Natural killer cell (primary cell): ENCODE measurements at regions not wholly inside any gene's neighbourhood (a gene's known extent, or its start where the extent isn't known, plus 50 kb on each side); places are given as distances from the start of the nearest gene placed in this dataset.

Source experiments
- ATAC-seq, 3 donors: fragments of 150-1000 bp in 2 of 3; fragments of 200-7000 bp in 1 of 3; cut with Tn5 transposase; 1 replicate in 1 of 3; 2 replicates in 2 of 3; pipeline ENCODE4 v1.10.0; 2021; ENCODE audit warnings: mild to moderate bottlenecking in 2 of 3, moderate library complexity in 2 of 3
- DNase-seq, 2 donors: peaks; one replicate each; pipeline versions ENCODE4 v3.0.0 to v3.0.0-alpha.2; 2013 to 2021; ENCODE audit warnings: mixed read lengths in 1 of 2
- H3K27ac ChIP-seq: one replicate; pipeline ENCODE4 v1.5.1; 2013; ENCODE audit warnings: mild to moderate bottlenecking, low read length
- H3K27me3 ChIP-seq: one replicate; pipeline ENCODE4 v1.6.1; 2013; ENCODE audit warnings: low read length; ENCODE audit not compliant: control insufficient read depth, insufficient read depth
- H3K36me3 ChIP-seq: one replicate; pipeline ENCODE4 v1.6.1; 2013; ENCODE audit warnings: low read length; ENCODE audit not compliant: control insufficient read depth, insufficient read depth
- H3K4me1 ChIP-seq: one replicate; pipeline ENCODE4 v1.6.1; 2013; ENCODE audit warnings: low read length; ENCODE audit not compliant: control insufficient read depth, insufficient read depth
- H3K4me3 ChIP-seq: one replicate; pipeline ENCODE4 v1.5.1; 2013; ENCODE audit warnings: low read length
- H3K9me3 ChIP-seq: one replicate; pipeline ENCODE4 v1.6.1; 2013; ENCODE audit warnings: low read length; ENCODE audit not compliant: control insufficient read depth, insufficient read depth
- H3K27ac Mint-ChIP-seq, 2 donors: one replicate each; pipeline ENCODE4 v1.8.0; 2022; ENCODE audit warnings: mild to moderate bottlenecking in 2 of 2, mixed read lengths in 2 of 2, moderate library complexity in 1 of 2
- H3K27me3 Mint-ChIP-seq, 2 donors: one replicate each; pipeline ENCODE4 v1.8.0; 2022; ENCODE audit warnings: low read depth in 2 of 2, mixed read lengths in 2 of 2
- H3K36me3 Mint-ChIP-seq: one replicate; pipeline ENCODE4 v1.8.0; 2022; ENCODE audit warnings: mixed read lengths
- H3K4me1 Mint-ChIP-seq, 2 donors: one replicate each; pipeline ENCODE4 v1.8.0; 2022; ENCODE audit warnings: mixed read lengths in 2 of 2
- H3K4me3 Mint-ChIP-seq: one replicate; pipeline ENCODE4 v1.8.0; 2022; ENCODE audit warnings: mild to moderate bottlenecking, moderate library complexity, mixed read lengths
- H3K9me3 Mint-ChIP-seq, 2 donors: one replicate each; pipeline ENCODE4 v1.8.0; 2022; ENCODE audit warnings: mixed read lengths in 2 of 2
- WGBS: methylation state at CpG from one replicate; pipeline ENCODE4 v1.1.7; 2013; ENCODE audit warnings: missing lambda C conversion rate; ENCODE audit not compliant: insufficient coverage; 5-methylcytosine and 5-hydroxymethylcytosine counted together
- intact Hi-C: fragments of 100-400 bp; cut with micrococcal nuclease; formaldehyde crosslinking; loops from one replicate; pipeline ENCODE4 v1.14.2; 2022
- TF ChIP-seq, protein P1 (sequence below): fragments of 200-600 bp; IDR thresholded peaks from one replicate; pipeline ENCODE4 v1.8.0; 2022; ENCODE audit warnings: antibody characterized with exemption

DNA sequence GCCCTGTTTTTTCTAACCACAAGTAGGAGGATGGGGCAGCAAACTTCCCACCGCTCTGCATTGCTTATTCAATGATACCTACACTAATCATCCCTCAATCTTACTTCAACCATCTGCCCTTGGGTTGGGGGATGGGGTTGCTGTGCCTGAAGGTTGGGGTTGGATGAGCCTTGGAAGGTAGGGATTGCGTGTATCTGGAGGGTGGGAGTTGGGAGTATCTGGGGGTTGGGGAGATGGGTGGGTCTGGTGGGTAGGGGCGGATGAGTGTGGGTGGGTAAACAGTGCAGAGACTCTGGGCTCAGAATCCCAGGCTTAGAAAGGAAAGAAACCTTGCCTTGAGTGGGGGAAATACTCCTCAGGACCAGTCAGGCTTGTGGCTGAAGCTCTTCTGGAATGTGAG lies 467.4 kb downstream of the DIRAS2 start:
- Mint-ChIP-seq H3K4me3 (no peak overlapping the region), H3K4me1 (no peaks in the 10 kb centered on the region), H3K36me3 (peaks cover 5% of the 10 kb centered on the region), H3K27me3 (peaks cover 6 to 16% of the 10 kb centered on the region in 2 donors), H3K9me3 (peaks cover 0 to 2% of the 10 kb centered on the region in 2 donors), H3K27ac (no peak overlapping the region)
- DNase-seq (no peak), ATAC-seq (no peak)
- Histone ChIP-seq H3K27ac (no peak overlapping the region), H3K4me1 (no peaks in the 10 kb centered on the region), H3K9me3 (no peaks in the 10 kb centered on the region), H3K36me3 (no peaks in the 10 kb centered on the region), H3K4me3 (no peak overlapping the region), H3K27me3 (no peaks in the 10 kb centered on the region)
- TF ChIP-seq, protein P1, sequence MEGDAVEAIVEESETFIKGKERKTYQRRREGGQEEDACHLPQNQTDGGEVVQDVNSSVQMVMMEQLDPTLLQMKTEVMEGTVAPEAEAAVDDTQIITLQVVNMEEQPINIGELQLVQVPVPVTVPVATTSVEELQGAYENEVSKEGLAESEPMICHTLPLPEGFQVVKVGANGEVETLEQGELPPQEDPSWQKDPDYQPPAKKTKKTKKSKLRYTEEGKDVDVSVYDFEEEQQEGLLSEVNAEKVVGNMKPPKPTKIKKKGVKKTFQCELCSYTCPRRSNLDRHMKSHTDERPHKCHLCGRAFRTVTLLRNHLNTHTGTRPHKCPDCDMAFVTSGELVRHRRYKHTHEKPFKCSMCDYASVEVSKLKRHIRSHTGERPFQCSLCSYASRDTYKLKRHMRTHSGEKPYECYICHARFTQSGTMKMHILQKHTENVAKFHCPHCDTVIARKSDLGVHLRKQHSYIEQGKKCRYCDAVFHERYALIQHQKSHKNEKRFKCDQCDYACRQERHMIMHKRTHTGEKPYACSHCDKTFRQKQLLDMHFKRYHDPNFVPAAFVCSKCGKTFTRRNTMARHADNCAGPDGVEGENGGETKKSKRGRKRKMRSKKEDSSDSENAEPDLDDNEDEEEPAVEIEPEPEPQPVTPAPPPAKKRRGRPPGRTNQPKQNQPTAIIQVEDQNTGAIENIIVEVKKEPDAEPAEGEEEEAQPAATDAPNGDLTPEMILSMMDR: no peak
- WGBS: 93% methylated on average over 2 of the region's 3 CpGs
- intact Hi-C loops: no loop called here

DNA sequence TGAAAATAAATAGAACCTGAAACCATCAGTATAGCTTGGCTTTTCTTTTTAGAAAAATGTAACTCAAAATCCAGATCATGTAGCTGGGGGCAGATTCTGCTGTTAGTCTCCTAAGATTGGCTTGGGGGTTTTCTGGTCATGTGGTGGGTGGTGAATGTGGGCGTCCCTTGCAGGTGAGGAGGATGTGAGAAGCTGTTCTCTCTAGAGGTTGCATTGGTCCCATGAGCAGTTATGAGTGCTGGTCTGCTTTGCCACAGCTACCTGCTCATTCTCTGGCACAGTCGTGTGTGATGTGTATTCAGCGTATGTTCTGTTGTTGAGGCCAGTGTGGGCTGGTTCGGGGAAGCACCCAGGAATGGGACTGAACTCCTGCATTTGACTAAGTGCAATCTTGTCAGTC lies 466.8 kb downstream of the DIRAS2 start:
- 71% methylated on average over 4 of the region's 4 CpGs for WGBS
- Histone ChIP-seq H3K36me3 (no peaks in the 10 kb centered on the region), H3K9me3 (no peaks in the 10 kb centered on the region), H3K27ac (no peak overlapping the region), H3K27me3 (no peaks in the 10 kb centered on the region), H3K4me1 (no peaks in the 10 kb centered on the region), H3K4me3 (no peak overlapping the region)
- peaks cover 2% of the 10 kb centered on the region for H3K36me3 Mint-ChIP-seq
- intact Hi-C loops: no loop called here
- peaks cover 0 to under 1% of the 10 kb centered on the region in 2 donors for H3K9me3 Mint-ChIP-seq
- DNase-seq (no peak), ATAC-seq (no peak)
- peaks cover 10 to 12% of the 10 kb centered on the region in 2 donors for H3K27me3 Mint-ChIP-seq
- H3K27ac Mint-ChIP-seq: no peak overlapping the region
- TF ChIP-seq, protein P1: no peak
- H3K4me3 Mint-ChIP-seq: no peak overlapping the region
- no peaks in the 10 kb centered on the region for H3K4me1 Mint-ChIP-seq

DNA sequence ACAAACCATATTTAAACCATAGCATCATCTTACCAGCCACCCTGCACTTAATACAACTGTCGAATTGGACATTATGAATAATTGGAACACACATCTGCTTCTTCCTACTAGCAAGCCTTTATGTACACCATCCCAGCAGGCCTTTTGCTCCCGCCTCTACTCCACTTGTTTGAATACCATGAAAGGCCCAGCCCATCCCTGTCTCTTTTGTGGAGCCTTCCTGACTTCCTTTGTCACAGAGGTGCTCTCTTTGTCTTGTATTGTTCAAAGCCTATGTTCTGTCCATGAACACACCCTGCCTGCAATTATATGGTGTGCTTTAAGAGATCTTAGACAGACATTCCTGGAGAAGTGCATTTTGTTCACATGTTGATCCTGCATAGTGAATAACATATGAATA lies 465.7 kb downstream of the DIRAS2 start:
- TF ChIP-seq, protein P1: no peak
- H3K4me3 ChIP-seq: no peak overlapping the region
- H3K9me3 ChIP-seq: no peaks in the 10 kb centered on the region
- no peak for ATAC-seq
- Mint-ChIP-seq H3K4me1 (no peaks in the 10 kb centered on the region), H3K27me3 (peaks cover 7 to 11% of the 10 kb centered on the region in 2 donors), H3K27ac (no peak overlapping the region), H3K4me3 (no peak overlapping the region), H3K36me3 (no peaks in the 10 kb centered on the region), H3K9me3 (no peaks in the 10 kb centered on the region)
- no peaks in the 10 kb centered on the region for H3K27me3 ChIP-seq
- H3K27ac ChIP-seq: no peak overlapping the region
- no peaks in the 10 kb centered on the region for H3K36me3 ChIP-seq
- intact Hi-C loops: no loop called here
- H3K4me1 ChIP-seq: no peaks in the 10 kb centered on the region
- 84% methylated on average over 2 of the region's 2 CpGs for WGBS
- no peak for DNase-seq

DNA sequence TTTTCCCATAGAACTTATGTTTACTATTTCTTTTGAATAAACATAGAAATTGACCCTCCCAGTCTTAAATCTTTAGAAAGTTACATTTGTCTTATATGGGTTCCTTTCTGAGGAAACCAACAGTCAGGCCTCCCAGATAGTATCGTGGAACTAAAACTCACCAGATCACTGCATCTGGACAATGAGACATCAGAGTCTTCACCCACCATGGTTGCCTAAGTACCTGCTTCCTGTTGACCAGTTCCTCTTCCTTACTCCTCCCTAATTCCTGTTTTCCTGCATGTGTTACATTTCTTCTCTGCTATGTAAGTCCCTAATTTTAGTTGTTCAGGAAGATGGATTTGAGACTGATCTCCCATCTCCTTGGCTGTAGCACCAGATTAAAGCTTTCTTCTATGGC lies 462.2 kb downstream of the DIRAS2 start:
- Mint-ChIP-seq H3K36me3 (no peaks in the 10 kb centered on the region), H3K27ac (no peak overlapping the region), H3K9me3 (no peaks in the 10 kb centered on the region), H3K27me3 (peaks cover 8 to 20% of the 10 kb centered on the region in 2 donors), H3K4me1 (no peaks in the 10 kb centered on the region), H3K4me3 (no peak overlapping the region)
- DNase-seq (no peak), ATAC-seq (no peak)
- intact Hi-C loops: no loop called here
- TF ChIP-seq, protein P1: no peak
- Histone ChIP-seq H3K27me3 (no peaks in the 10 kb centered on the region), H3K4me3 (no peak overlapping the region), H3K4me1 (no peaks in the 10 kb centered on the region), H3K27ac (no peak overlapping the region), H3K9me3 (no peaks in the 10 kb centered on the region), H3K36me3 (no peaks in the 10 kb centered on the region)
- WGBS: 60% methylated on average over 1 of the region's 1 CpG
